H9 (cell line): ENCODE measurements at regions not wholly inside any gene's neighbourhood (a gene's known extent, or its start where the extent isn't known, plus 50 kb on each side); places are given as distances from the start of the nearest gene placed in this dataset.

Experiments
- DNase-seq: peaks from one replicate; pipeline ENCODE4 v3.0.0-alpha.2; 2017
- H2AFZ ChIP-seq: one replicate; pipeline ENCODE4 v1.6.1; 2013; ENCODE audit warnings: mild to moderate bottlenecking, low read length, control low read depth, moderate library complexity
- H2AK5ac ChIP-seq: 2 replicates; pipeline ENCODE4 v1.6.1; 2013; ENCODE audit warnings: low read length, control low read depth, mixed read lengths; ENCODE audit not compliant: insufficient read length
- H2BK120ac ChIP-seq: one replicate; pipeline ENCODE4 v1.6.1; 2013; ENCODE audit warnings: low read depth, mild to moderate bottlenecking, low read length, control low read depth, inconsistent platforms; ENCODE audit not compliant: poor library complexity, severe bottlenecking
- H2BK12ac ChIP-seq: 2 replicates; pipeline ENCODE4 v1.6.1; 2013; ENCODE audit warnings: low read length, control low read depth, mixed read lengths, low read depth; ENCODE audit not compliant: insufficient read length
- H2BK15ac ChIP-seq: 2 replicates; pipeline ENCODE4 v1.6.1; 2013; ENCODE audit warnings: low read depth, low read length, control low read depth
- H2BK20ac ChIP-seq: one replicate; pipeline ENCODE4 v1.6.1; 2013; ENCODE audit warnings: low read depth, mild to moderate bottlenecking, low read length, control low read depth, inconsistent platforms; ENCODE audit not compliant: poor library complexity, severe bottlenecking
- H2BK5ac ChIP-seq: 2 replicates; pipeline ENCODE4 v1.6.1; 2013; ENCODE audit warnings: low read length, control low read depth, mixed read lengths; ENCODE audit not compliant: insufficient read length
- H3K14ac ChIP-seq: 2 replicates; pipeline ENCODE4 v1.6.1; 2013; ENCODE audit warnings: low read length, control low read depth; ENCODE audit not compliant: insufficient read depth
- H3K18ac ChIP-seq: 2 replicates; pipeline ENCODE4 v1.6.1; 2013; ENCODE audit warnings: low read depth, mild to moderate bottlenecking, mixed read lengths, low read length, control low read depth; ENCODE audit not compliant: insufficient read length
- H3K23ac ChIP-seq: 2 replicates; pipeline ENCODE4 v1.6.1; 2013; ENCODE audit warnings: low read length, control low read depth, mixed read lengths, low read depth; ENCODE audit not compliant: insufficient read length
- H3K23me2 ChIP-seq: 2 replicates; pipeline ENCODE4 v1.6.1; 2013; ENCODE audit warnings: low read depth, mild to moderate bottlenecking, mixed read lengths, low read length, control low read depth; ENCODE audit not compliant: insufficient read length, poor library complexity, severe bottlenecking
- H3K27ac ChIP-seq: 2 replicates; pipeline ENCODE4 v1.5.1; 2013; ENCODE audit warnings: low read length, control low read depth, mixed read lengths, low read depth; ENCODE audit not compliant: insufficient read length
- H3K27me3 ChIP-seq: 2 replicates; pipeline ENCODE4 v1.6.1; 2013; ENCODE audit warnings: low read length, control low read depth, inconsistent platforms; ENCODE audit not compliant: insufficient read depth
- H3K4ac ChIP-seq: 2 replicates; pipeline ENCODE4 v1.6.1; 2013; ENCODE audit warnings: low read depth, mild to moderate bottlenecking, control low read depth, inconsistent platforms, low read length, moderate library complexity
- H3K4me1 ChIP-seq: 2 replicates; pipeline ENCODE4 v1.6.1; 2013; ENCODE audit warnings: low read length, control low read depth, inconsistent platforms; ENCODE audit not compliant: insufficient read depth
- H3K4me2 ChIP-seq: 2 replicates; pipeline ENCODE4 v1.6.1; 2013; ENCODE audit warnings: low read length, control low read depth, mixed read lengths; ENCODE audit not compliant: insufficient read length, insufficient read depth
- H3K56ac ChIP-seq: 2 replicates; pipeline ENCODE4 v1.6.1; 2013; ENCODE audit warnings: low read depth, mild to moderate bottlenecking, mixed read lengths, low read length, control low read depth; ENCODE audit not compliant: insufficient read length
- H3K79me1 ChIP-seq: 2 replicates; pipeline ENCODE4 v1.6.1; 2013; ENCODE audit warnings: low read depth, mild to moderate bottlenecking, moderate library complexity, low read length, control low read depth, inconsistent platforms; ENCODE audit not compliant: insufficient read depth, poor library complexity, severe bottlenecking
- H3K79me2 ChIP-seq: 2 replicates; pipeline ENCODE4 v1.6.1; 2013; ENCODE audit warnings: low read length, control low read depth, inconsistent platforms; ENCODE audit not compliant: insufficient read depth
- H3K9ac ChIP-seq: 2 replicates; pipeline ENCODE4 v1.6.1; 2013; ENCODE audit warnings: low read length, control low read depth, mixed read lengths; ENCODE audit not compliant: insufficient read length; ENCODE audit errors: extremely low read depth
- H3K9me3 ChIP-seq: one replicate; pipeline ENCODE4 v1.6.1; 2013; ENCODE audit warnings: low read depth, low read length, inconsistent platforms; ENCODE audit not compliant: control insufficient read depth
- H3T11ph ChIP-seq: one replicate; pipeline ENCODE4 v1.6.1; 2013; ENCODE audit warnings: mild to moderate bottlenecking, low read length, control low read depth, inconsistent platforms
- H4K20me1 ChIP-seq: one replicate; pipeline ENCODE4 v1.6.1; 2013; ENCODE audit not compliant: control insufficient read depth, insufficient read length, insufficient read depth
- H4K5ac ChIP-seq: 2 replicates; pipeline ENCODE4 v1.6.1; 2013; ENCODE audit warnings: low read depth, mild to moderate bottlenecking, mixed read lengths, low read length, control low read depth; ENCODE audit not compliant: insufficient read length
- H4K8ac ChIP-seq: replicated peaks from 2 replicates; pipeline ENCODE4 v1.6.1; 2013; ENCODE audit warnings: low read length, control low read depth, mixed read lengths, low read depth; ENCODE audit not compliant: insufficient read length
- H4K91ac ChIP-seq: 2 replicates; pipeline ENCODE4 v1.6.1; 2013; ENCODE audit warnings: low read depth, mild to moderate bottlenecking, moderate library complexity, mixed read lengths, low read length, control low read depth; ENCODE audit not compliant: insufficient read length
- H3K27ac Mint-ChIP-seq, 3 experiments: 2 replicates in 2 of 3; 3 replicates in 1 of 3; pipeline ENCODE4 v1.8.0; 2020 to 2021; ENCODE audit warnings: mixed read lengths in 3 of 3, mild to moderate bottlenecking in 1 of 3, moderate library complexity in 1 of 3
- H3K27me3 Mint-ChIP-seq: 2 replicates; pipeline ENCODE4 v1.8.0; 2021; ENCODE audit warnings: low read depth, mild to moderate bottlenecking, moderate library complexity, mixed read lengths
- H3K36me3 Mint-ChIP-seq, 3 experiments: 2 replicates in 2 of 3; 3 replicates in 1 of 3; pipeline ENCODE4 v1.8.0; 2020 to 2021; ENCODE audit warnings: low read depth in 3 of 3, mixed read lengths in 3 of 3; ENCODE audit not compliant: insufficient read depth in 1 of 3
- H3K4me1 Mint-ChIP-seq, 2 experiments: 2 replicates each; pipeline ENCODE4 v1.8.0; 2020; ENCODE audit warnings: mixed read lengths in 2 of 2
- H3K4me3 Mint-ChIP-seq, 2 experiments: 2 replicates in 1 of 2; 3 replicates in 1 of 2; pipeline ENCODE4 v1.8.0; 2020 to 2021; ENCODE audit warnings: mild to moderate bottlenecking in 2 of 2, mixed read lengths in 2 of 2, moderate library complexity in 1 of 2
- H3K9me3 Mint-ChIP-seq, 2 experiments: 2 replicates in 1 of 2; 3 replicates in 1 of 2; pipeline ENCODE4 v1.8.0; 2020; ENCODE audit warnings: mild to moderate bottlenecking in 2 of 2, mixed read lengths in 2 of 2, moderate library complexity in 1 of 2
- CTCF ChIP-seq: fragments of 200-600 bp; sonication (generic); conservative IDR thresholded peaks from 3 replicates; pipeline ENCODE4 v1.8.0; 2021; ENCODE audit warnings: antibody characterized with exemption, mild to moderate bottlenecking
- WGBS: extraction: QIAGEN DNeasy Blood & Tissue Kit; methylation state at CpG from one replicate; pipeline ENCODE4 v1.1.7; 2013; ENCODE audit warnings: missing lambda C conversion rate, low lambda C conversion rate, mixed read lengths; ENCODE audit not compliant: insufficient read length; ENCODE audit errors: extremely low coverage; 5-methylcytosine and 5-hydroxymethylcytosine counted together

GRCh38 chr11:34830648-34831047 is 85.5 kb downstream of the APIP start:
- no peak overlapping the region for H3K4me2 ChIP-seq
- H3K4me1 Mint-ChIP-seq: peaks cover 11 to 15% of the 10 kb centered on the region in 2 experiments; a peak in 3 of 4 replicates

More at GRCh38 chr11:34830648-34831047, 85.5 kb downstream of the APIP start:
- Histone ChIP-seq H3K79me1 (no peaks in the 10 kb centered on the region), H3K56ac (no peak overlapping the region), H2BK5ac (no peak overlapping the region), H2BK12ac (no peak overlapping the region), H3K14ac (no peak overlapping the region), H3K23ac (no peak overlapping the region), H2BK20ac (no peak overlapping the region), H3K9me3 (no peaks in the 10 kb centered on the region), H4K8ac (no peak overlapping the region), H3K23me2 (no peaks in the 10 kb centered on the region), H3K9ac (no peak overlapping the region), H3K4ac (no peak overlapping the region), H2AK5ac (no peak overlapping the region), H2BK120ac (no peak overlapping the region), H3K79me2 (no peaks in the 10 kb centered on the region), H4K91ac (no peak overlapping the region), H3K4me1 (no peaks in the 10 kb centered on the region), H3K18ac (no peak overlapping the region), H3K27me3 (no peaks in the 10 kb centered on the region), H4K5ac (no peak overlapping the region), H2BK15ac (no peak overlapping the region), H3T11ph (no peak overlapping the region), H3K27ac (no peak overlapping the region), H4K20me1 (no peaks in the 10 kb centered on the region), H2AFZ (no peak overlapping the region)
- no peak for DNase-seq
- Mint-ChIP-seq H3K4me3 (no peak overlapping the region), H3K9me3 (no peaks in the 10 kb centered on the region), H3K36me3 (peaks cover 0 to 2% (median 0%) of the 10 kb centered on the region in 3 experiments; a peak in 1 of 7 replicates), H3K27me3 (no peaks in the 10 kb centered on the region), H3K27ac (no peak overlapping the region; a peak in 1 of 7 replicates)
- no CpG with 5 or more reads among the region's 8 CpGs for WGBS
- no peak for TF ChIP-seq CTCF
